Type B pancreatic cell (in vitro differentiated cells): ENCODE measurements at regions not wholly inside any gene's neighbourhood (a gene's known extent, or its start where the extent isn't known, plus 50 kb on each side); places are given as distances from the start of the nearest gene placed in this dataset.

Experiments used
- DNase-seq: peaks from one replicate; pipeline ENCODE4 v3.0.0; 2021; ENCODE audit warnings: mixed read lengths; ENCODE audit not compliant: unreplicated experiment; ENCODE audit errors: extremely low spot score
- H3K27ac Mint-ChIP-seq: 2 replicates; pipeline ENCODE4 v1.8.0; 2021; ENCODE audit warnings: mild to moderate bottlenecking, mixed read lengths
- H3K27me3 Mint-ChIP-seq: 2 replicates; pipeline ENCODE4 v1.8.0; 2021; ENCODE audit warnings: mixed read lengths
- H3K36me3 Mint-ChIP-seq: 2 replicates; pipeline ENCODE4 v1.8.0; 2021; ENCODE audit warnings: mixed read lengths
- H3K4me1 Mint-ChIP-seq: one replicate; pipeline ENCODE4 v1.8.0; 2021; ENCODE audit warnings: mixed read lengths; ENCODE audit not compliant: unreplicated experiment
- H3K4me3 Mint-ChIP-seq: 2 replicates; pipeline ENCODE4 v1.8.0; 2021; ENCODE audit warnings: mild to moderate bottlenecking, mixed read lengths
- H3K9me3 Mint-ChIP-seq: 2 replicates; pipeline ENCODE4 v1.8.0; 2021; ENCODE audit warnings: mixed read lengths
- TF ChIP-seq, protein P1 (sequence below): fragments of 200-600 bp; sonication (generic); conservative IDR thresholded peaks from 2 replicates; pipeline ENCODE4 v1.5.0; 2021; ENCODE audit warnings: antibody characterized with exemption, mild to moderate bottlenecking

DNA sequence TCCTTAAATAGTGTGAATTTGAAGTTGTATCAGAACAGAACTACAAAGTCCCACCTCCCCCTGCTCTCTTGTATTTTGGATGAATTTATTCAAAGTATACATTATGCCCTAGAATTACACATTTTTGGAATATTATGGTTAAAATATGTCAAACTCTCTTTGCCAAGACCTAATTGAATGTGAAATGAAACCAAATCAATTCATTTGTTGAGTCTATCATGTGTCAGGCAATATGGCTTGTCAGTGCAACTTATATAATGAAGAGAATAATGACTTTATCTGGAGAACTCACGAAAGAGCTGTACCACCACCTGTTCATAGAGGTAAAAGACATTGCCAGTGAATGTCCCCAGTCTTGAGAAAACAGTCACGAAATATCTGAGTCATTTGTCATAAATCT, 106.8 kb downstream of the TUSC1 start:
- Mint-ChIP-seq H3K27ac (no peak overlapping the region), H3K4me3 (no peak overlapping the region), H3K36me3 (no peaks in the 10 kb centered on the region), H3K9me3 (no peaks in the 10 kb centered on the region), H3K4me1 (no peaks in the 10 kb centered on the region), H3K27me3 (no peaks in the 10 kb centered on the region)
- no peak for DNase-seq
- TF ChIP-seq, protein P1, sequence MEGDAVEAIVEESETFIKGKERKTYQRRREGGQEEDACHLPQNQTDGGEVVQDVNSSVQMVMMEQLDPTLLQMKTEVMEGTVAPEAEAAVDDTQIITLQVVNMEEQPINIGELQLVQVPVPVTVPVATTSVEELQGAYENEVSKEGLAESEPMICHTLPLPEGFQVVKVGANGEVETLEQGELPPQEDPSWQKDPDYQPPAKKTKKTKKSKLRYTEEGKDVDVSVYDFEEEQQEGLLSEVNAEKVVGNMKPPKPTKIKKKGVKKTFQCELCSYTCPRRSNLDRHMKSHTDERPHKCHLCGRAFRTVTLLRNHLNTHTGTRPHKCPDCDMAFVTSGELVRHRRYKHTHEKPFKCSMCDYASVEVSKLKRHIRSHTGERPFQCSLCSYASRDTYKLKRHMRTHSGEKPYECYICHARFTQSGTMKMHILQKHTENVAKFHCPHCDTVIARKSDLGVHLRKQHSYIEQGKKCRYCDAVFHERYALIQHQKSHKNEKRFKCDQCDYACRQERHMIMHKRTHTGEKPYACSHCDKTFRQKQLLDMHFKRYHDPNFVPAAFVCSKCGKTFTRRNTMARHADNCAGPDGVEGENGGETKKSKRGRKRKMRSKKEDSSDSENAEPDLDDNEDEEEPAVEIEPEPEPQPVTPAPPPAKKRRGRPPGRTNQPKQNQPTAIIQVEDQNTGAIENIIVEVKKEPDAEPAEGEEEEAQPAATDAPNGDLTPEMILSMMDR: no peak

DNA sequence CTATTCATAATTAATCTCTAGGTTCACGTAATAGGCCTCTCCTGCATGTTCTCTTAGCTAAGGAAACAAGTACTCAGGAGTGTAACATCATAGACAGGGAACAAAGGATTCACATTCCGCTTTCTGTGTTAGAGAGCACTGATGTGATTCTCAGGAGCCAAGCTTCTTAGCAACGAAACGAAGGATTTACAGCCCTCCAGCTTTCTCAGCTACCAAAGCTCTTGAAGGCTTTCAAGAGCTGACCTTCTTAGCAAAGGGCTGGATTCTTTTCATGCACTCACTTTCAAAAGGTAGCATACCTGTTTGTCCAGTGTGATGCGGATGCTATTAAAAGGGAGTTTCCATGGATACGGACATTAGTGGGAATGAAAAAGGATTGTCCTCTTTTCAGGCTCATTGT, 107.4 kb downstream of the TUSC1 start:
- H3K27ac Mint-ChIP-seq: no peak overlapping the region

DNA sequence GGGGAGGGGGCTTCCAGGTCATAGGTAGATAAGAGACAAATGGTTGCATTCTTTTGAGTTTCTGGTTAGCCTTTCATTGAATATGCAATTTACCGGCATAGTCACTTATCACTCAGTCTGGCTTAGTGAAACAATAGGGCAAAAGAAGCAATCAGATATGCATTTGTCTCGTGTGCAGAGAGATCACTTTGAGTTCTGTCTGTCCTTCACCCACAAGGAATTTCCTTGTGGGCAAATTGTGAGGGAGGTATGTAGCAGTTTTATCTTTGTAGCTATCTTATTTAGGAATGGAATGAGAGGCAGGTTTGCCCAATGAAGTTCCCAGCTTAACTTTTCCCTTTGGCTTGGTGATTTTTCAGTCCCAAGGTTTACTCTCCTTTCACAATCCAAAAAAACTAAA, 116.1 kb downstream of the TUSC1 start:
- H3K9me3 Mint-ChIP-seq: no peaks in the 10 kb centered on the region
- H3K27ac Mint-ChIP-seq: no peak overlapping the region
- DNase-seq: no peak
- H3K36me3 Mint-ChIP-seq: no peaks in the 10 kb centered on the region
- TF ChIP-seq, protein P1: no peak
- no peaks in the 10 kb centered on the region for H3K4me1 Mint-ChIP-seq
- H3K27me3 Mint-ChIP-seq: no peaks in the 10 kb centered on the region
- H3K4me3 Mint-ChIP-seq: no peak overlapping the region

More for the DNA sequence above, 107.4 kb downstream of the TUSC1 start:
- no peak for DNase-seq
- H3K36me3 Mint-ChIP-seq: no peaks in the 10 kb centered on the region
- no peak overlapping the region for H3K4me3 Mint-ChIP-seq
- no peaks in the 10 kb centered on the region for H3K9me3 Mint-ChIP-seq
- H3K4me1 Mint-ChIP-seq: no peaks in the 10 kb centered on the region
- H3K27me3 Mint-ChIP-seq: no peaks in the 10 kb centered on the region
- TF ChIP-seq, protein P1: no peak

DNA sequence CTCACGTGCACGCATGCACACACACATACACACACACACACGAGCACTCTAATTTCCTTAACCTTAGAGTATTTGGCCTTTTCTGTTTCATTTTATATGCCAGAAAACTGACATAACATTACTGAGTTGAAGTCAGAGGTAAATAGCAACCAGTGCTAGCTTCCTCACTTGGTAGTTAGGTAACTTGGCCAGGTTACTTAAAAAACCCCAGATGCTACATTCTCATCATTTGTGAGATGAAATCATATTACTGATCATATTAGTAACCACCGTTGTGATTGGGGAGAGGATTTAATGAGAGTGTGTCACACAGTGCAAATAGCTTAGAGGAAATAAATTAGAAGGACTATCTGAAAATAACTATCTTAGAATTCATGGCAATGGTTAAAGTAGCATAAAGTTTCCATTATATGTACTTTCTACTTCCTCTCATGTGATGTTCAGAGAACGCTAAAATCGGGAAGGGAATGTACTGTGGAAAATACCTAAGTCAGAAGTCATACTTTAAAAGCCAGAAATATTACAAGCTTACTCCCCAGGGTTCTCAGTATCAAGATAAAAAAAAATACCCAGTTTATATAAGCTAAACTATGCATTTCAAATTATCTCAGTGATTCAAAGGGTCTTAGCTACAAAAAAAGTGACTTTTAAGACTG, 120.5 kb downstream of the TUSC1 start:
- no peak for DNase-seq
- Mint-ChIP-seq H3K9me3 (no peaks in the 10 kb centered on the region), H3K27ac (no peak overlapping the region), H3K4me1 (no peaks in the 10 kb centered on the region), H3K36me3 (no peaks in the 10 kb centered on the region), H3K27me3 (no peaks in the 10 kb centered on the region), H3K4me3 (no peak overlapping the region)
- TF ChIP-seq, protein P1: no peak

DNA sequence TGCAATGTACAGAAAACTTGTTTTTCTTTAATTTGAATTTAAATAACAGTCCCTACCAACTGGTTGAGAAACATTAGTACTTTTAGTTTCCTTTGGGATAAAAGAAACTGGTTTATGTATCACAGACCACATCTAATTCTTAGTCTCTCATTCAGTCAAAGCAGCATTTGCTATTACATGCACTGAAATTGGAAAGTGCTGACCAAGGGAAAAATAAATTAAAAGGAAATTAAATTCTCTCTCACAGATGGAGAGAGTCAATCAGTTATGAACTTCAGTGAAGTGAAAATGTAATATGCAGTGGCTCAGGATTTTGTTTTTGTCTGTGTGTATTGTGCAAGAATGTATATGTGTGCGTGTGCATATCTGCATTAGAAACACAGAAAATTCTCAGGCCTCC, 121.7 kb downstream of the TUSC1 start:
- Mint-ChIP-seq H3K4me3 (no peak overlapping the region), H3K36me3 (no peaks in the 10 kb centered on the region), H3K27ac (no peak overlapping the region), H3K4me1 (no peaks in the 10 kb centered on the region), H3K9me3 (no peaks in the 10 kb centered on the region), H3K27me3 (no peaks in the 10 kb centered on the region)
- TF ChIP-seq, protein P1: no peak
- DNase-seq: no peak

GRCh38 chr9:25548847-25549246, 129.4 kb downstream of the TUSC1 start:
- no peaks in the 10 kb centered on the region for H3K36me3 Mint-ChIP-seq
- H3K27me3 Mint-ChIP-seq: no peaks in the 10 kb centered on the region
- no peaks in the 10 kb centered on the region for H3K9me3 Mint-ChIP-seq
- no peak overlapping the region for H3K4me3 Mint-ChIP-seq
- no peak overlapping the region for H3K27ac Mint-ChIP-seq
- no peaks in the 10 kb centered on the region for H3K4me1 Mint-ChIP-seq
- no peak for DNase-seq
- TF ChIP-seq, protein P1: no peak
